ENCODE measurements at regions not wholly inside any gene's neighbourhood (a gene's known extent, or its start where the extent isn't known, plus 50 kb on each side); places are given as distances from the start of the nearest gene placed in this dataset.

DNA sequence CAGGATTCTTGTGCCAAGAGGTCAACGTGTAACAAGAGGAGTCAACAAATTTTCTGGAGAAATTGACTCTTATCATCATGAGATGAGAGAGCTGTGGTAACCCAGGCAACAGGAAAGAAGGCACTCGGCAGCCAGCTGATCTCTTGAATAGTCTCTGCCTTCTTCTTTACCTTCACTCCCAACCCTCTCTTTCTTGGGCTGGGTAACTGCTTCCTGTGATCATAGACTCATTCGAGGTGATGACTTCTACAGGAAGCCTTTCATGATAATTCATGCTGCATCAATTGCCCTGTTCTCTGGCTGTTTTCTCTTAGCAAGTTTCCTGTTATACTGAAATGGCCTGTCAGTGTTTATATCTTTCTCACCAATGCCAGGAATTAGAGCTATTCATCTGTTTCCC, 70.8 kb upstream of the FSTL5 start:
- TF ChIP-seq EZH2phosphoT487 (conservative IDR thresholded peaks at IDR 0.05; ENCODE audit: low read length) (no peak), CTCF (IDR thresholded peaks at IDR 0.05; ENCODE audit: insufficient read depth, low read length, poor library complexity, severe bottlenecking) (no peak)
- H3K27ac ChIP-seq (ENCODE audit: low read depth, low read length) = no peak overlapping the region
- H4K20me1 ChIP-seq (ENCODE audit: low read depth, low read length) = no peaks in the 10 kb centered on the region
- no peak overlapping the region for H3K9ac ChIP-seq (ENCODE audit: low read length)
- H2AFZ ChIP-seq (ENCODE audit: low read depth, low read length, severe bottlenecking) = no peak overlapping the region
- no peak overlapping the region for H3K4me2 ChIP-seq (ENCODE audit: low read depth, low read length, poor library complexity, severe bottlenecking)
- H3K79me2 ChIP-seq (ENCODE audit: insufficient read depth, low read length) = no peaks in the 10 kb centered on the region
- no peaks in the 10 kb centered on the region; the same call in 1 of the 2 replicates for H3K9me2 ChIP-seq (replicated peaks; ENCODE audit: insufficient read depth, low read length)
- H3K27me3 ChIP-seq (ENCODE audit: low read length) = no peaks in the 10 kb centered on the region
- no peak overlapping the region for H3K4me3 ChIP-seq (ENCODE audit: insufficient read depth, low read length, poor library complexity, severe bottlenecking)
- no peaks in the 10 kb centered on the region for H3K36me3 ChIP-seq (ENCODE audit: low read length)
- no peaks in the 10 kb centered on the region for H3F3A ChIP-seq (ENCODE audit: insufficient read depth)
- H3K9me3 ChIP-seq (ENCODE audit: insufficient read depth, low read length) = no peaks in the 10 kb centered on the region

- H3K9me2 ChIP-seq (replicated peaks; ENCODE audit: insufficient read depth, low read length) = no peaks in the 10 kb centered on the region; the same call in 1 of the 2 replicates
- no peak for TF ChIP-seq CTCF (IDR thresholded peaks at IDR 0.05; ENCODE audit: insufficient read depth, low read length, poor library complexity, severe bottlenecking)
- TF ChIP-seq EZH2phosphoT487 (conservative IDR thresholded peaks at IDR 0.05; ENCODE audit: low read length) = no peak
- H3K27ac ChIP-seq (ENCODE audit: low read depth, low read length) = no peak overlapping the region
- H3K9me3 ChIP-seq (ENCODE audit: insufficient read depth, low read length) = no peaks in the 10 kb centered on the region
- H3F3A ChIP-seq (ENCODE audit: insufficient read depth) = no peaks in the 10 kb centered on the region
- H3K27me3 ChIP-seq (ENCODE audit: low read length) = no peaks in the 10 kb centered on the region
- no peaks in the 10 kb centered on the region for H3K36me3 ChIP-seq (ENCODE audit: low read length)
- H3K4me3 ChIP-seq (ENCODE audit: insufficient read depth, low read length, poor library complexity, severe bottlenecking) = no peak overlapping the region
- no peak overlapping the region for H2AFZ ChIP-seq (ENCODE audit: low read depth, low read length, severe bottlenecking)
- no peak overlapping the region for H3K9ac ChIP-seq (ENCODE audit: low read length)
- no peak overlapping the region for H3K4me2 ChIP-seq (ENCODE audit: low read depth, low read length, poor library complexity, severe bottlenecking)
- no peaks in the 10 kb centered on the region for H4K20me1 ChIP-seq (ENCODE audit: low read depth, low read length)
- no peaks in the 10 kb centered on the region for H3K79me2 ChIP-seq (ENCODE audit: insufficient read depth, low read length)
These were observed 68.5 kb upstream of the FSTL5 start for GRCh38 chr4:162232349-162232748.

DNA sequence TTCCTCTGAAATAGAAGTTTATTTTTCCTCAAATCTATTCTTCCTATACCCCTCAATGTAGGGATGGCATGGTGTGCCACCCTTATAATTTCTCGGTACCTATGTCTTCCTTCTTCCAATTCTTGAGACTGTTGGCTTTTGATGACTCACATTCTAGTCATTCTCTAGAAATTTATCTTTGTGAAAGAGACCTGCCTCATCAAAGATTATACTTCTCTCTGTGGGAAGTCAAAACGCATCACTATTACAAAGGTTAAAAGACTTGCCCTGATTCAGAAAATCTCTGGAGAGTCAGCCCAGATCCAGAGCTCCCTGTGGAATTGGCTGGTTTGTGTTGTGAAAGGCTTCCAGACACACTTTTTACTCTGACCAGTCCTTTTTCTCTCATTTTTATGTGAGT, 65.9 kb upstream of the FSTL5 start:
- H3K4me2 ChIP-seq (ENCODE audit: low read depth, low read length, poor library complexity, severe bottlenecking) = no peak overlapping the region
- H3K79me2 ChIP-seq (ENCODE audit: insufficient read depth, low read length) = no peaks in the 10 kb centered on the region
- no peaks in the 10 kb centered on the region for H3F3A ChIP-seq (ENCODE audit: insufficient read depth)
- H2AFZ ChIP-seq (ENCODE audit: low read depth, low read length, severe bottlenecking) = no peak overlapping the region
- H4K20me1 ChIP-seq (ENCODE audit: low read depth, low read length) = no peaks in the 10 kb centered on the region
- no peak overlapping the region for H3K9ac ChIP-seq (ENCODE audit: low read length)
- no peak overlapping the region for H3K27ac ChIP-seq (ENCODE audit: low read depth, low read length)
- H3K27me3 ChIP-seq (ENCODE audit: low read length) = no peaks in the 10 kb centered on the region
- no peak for TF ChIP-seq EZH2phosphoT487 (conservative IDR thresholded peaks at IDR 0.05; ENCODE audit: low read length)
- no peak overlapping the region for H3K4me3 ChIP-seq (ENCODE audit: insufficient read depth, low read length, poor library complexity, severe bottlenecking)
- no peaks in the 10 kb centered on the region for H3K36me3 ChIP-seq (ENCODE audit: low read length)
- H3K9me3 ChIP-seq (ENCODE audit: insufficient read depth, low read length) = no peaks in the 10 kb centered on the region
- H3K9me2 ChIP-seq (replicated peaks; ENCODE audit: insufficient read depth, low read length) = no peaks in the 10 kb centered on the region; the same call in 1 of the 2 replicates

DNA sequence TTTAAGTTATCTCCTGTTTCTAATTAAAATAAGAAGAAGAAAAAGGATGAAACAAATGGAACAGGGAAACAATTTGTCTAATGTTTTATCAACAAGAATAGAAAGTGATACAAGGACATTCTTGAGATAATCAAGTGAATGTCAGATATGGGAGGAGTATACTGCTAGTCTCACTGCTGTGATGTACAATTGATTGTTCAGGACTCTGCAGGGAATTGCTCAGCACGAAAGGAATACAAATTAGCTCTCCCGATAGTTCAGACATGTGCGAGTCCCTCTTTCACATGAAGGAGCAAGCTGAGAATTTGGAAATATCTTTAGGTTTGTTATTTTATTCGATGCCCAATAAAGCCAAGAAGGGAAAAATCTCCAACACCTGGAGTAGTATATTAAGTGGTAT, 57.3 kb upstream of the FSTL5 start:
- Histone ChIP-seq H3K9me2 (replicated peaks; ENCODE audit: insufficient read depth, low read length) (no peaks in the 10 kb centered on the region), H3K27ac (ENCODE audit: low read depth, low read length) (no peak overlapping the region), H4K20me1 (ENCODE audit: low read depth, low read length) (no peaks in the 10 kb centered on the region), H3K9me3 (ENCODE audit: insufficient read depth, low read length) (no peaks in the 10 kb centered on the region), H3K79me2 (ENCODE audit: insufficient read depth, low read length) (no peaks in the 10 kb centered on the region), H3K36me3 (ENCODE audit: low read length) (no peaks in the 10 kb centered on the region), H3K4me2 (ENCODE audit: low read depth, low read length, poor library complexity, severe bottlenecking) (no peak overlapping the region), H3K27me3 (ENCODE audit: low read length) (no peaks in the 10 kb centered on the region), H3K4me3 (ENCODE audit: insufficient read depth, low read length, poor library complexity, severe bottlenecking) (no peak overlapping the region), H3K9ac (ENCODE audit: low read length) (no peak overlapping the region), H3F3A (ENCODE audit: insufficient read depth) (no peaks in the 10 kb centered on the region), H2AFZ (ENCODE audit: low read depth, low read length, severe bottlenecking) (no peak overlapping the region)
- TF ChIP-seq EZH2phosphoT487 (conservative IDR thresholded peaks at IDR 0.05; ENCODE audit: low read length) = no peak
- no peak for TF ChIP-seq CTCF (IDR thresholded peaks at IDR 0.05; ENCODE audit: insufficient read depth, low read length, poor library complexity, severe bottlenecking)

Measured in SU-DHL-6 (cell line).